GM18498 (cell line): ENCODE measurements at regions not wholly inside any gene's neighbourhood (a gene's known extent, or its start where the extent isn't known, plus 50 kb on each side); places are given as distances from the start of the nearest gene placed in this dataset.
"Not testable (repeated sequence)": the region's sequence is repeated elsewhere in the genome, so short reads cannot be mapped to it uniquely, and the experiment has no call there.

Experiments used
- ATAC-seq: cut with Tn5 transposase; IDR thresholded peaks from one replicate; pipeline ENCODE4 v1.9.1; 2021; ENCODE audit warnings: mild to moderate bottlenecking, moderate library complexity; ENCODE audit not compliant: unreplicated experiment

- ATAC-seq, result no peak
These were observed 789.5 kb downstream of the DHX35 start for GRCh38 chr20:39751557-39752137.

- no peak for ATAC-seq
These were observed 783.2 kb downstream of the DHX35 start for GRCh38 chr20:39745380-39745779.

- no peak for ATAC-seq
These were observed 776.5 kb downstream of the DHX35 start for GRCh38 chr20:39738651-39739050.

- no peak for ATAC-seq
These were observed 774.5 kb downstream of the DHX35 start for GRCh38 chr20:39736434-39737327.

GRCh38 chr20:39725513-39725912 is 763.4 kb downstream of the DHX35 start:
- ATAC-seq, result not testable (repeated sequence)

- no peak for ATAC-seq
These were observed 757.1 kb downstream of the DHX35 start for GRCh38 chr20:39719293-39719692.

GRCh38 chr20:39717936-39718335 is 755.8 kb downstream of the DHX35 start:
- ATAC-seq, result no peak

GRCh38 chr20:39716796-39717341 is 754.7 kb downstream of the DHX35 start:
- ATAC-seq, result no peak

- no peak for ATAC-seq
These were observed 751.1 kb downstream of the DHX35 start for GRCh38 chr20:39713076-39713840.

GRCh38 chr20:39706184-39706663 is 744.1 kb downstream of the DHX35 start:
- no peak for ATAC-seq

- ATAC-seq, result no peak
These were observed 742.9 kb downstream of the DHX35 start for GRCh38 chr20:39705032-39705431.

- not testable (repeated sequence) for ATAC-seq
These were observed 741.2 kb downstream of the DHX35 start for GRCh38 chr20:39703357-39703756.

GRCh38 chr20:39702701-39703349 is 740.7 kb downstream of the DHX35 start:
- ATAC-seq, result no peak

GRCh38 chr20:39700528-39700927 is 738.4 kb downstream of the DHX35 start:
- ATAC-seq, result no peak

- no peak for ATAC-seq
These were observed 737.1 kb downstream of the DHX35 start for GRCh38 chr20:39699166-39699725.

GRCh38 chr20:39698752-39699151 is 736.6 kb downstream of the DHX35 start:
- ATAC-seq, result no peak

- ATAC-seq, result no peak
These were observed 729.2 kb downstream of the DHX35 start for GRCh38 chr20:39691151-39691862.

- ATAC-seq, result no peak
These were observed 714.8 kb downstream of the DHX35 start for GRCh38 chr20:39676857-39677391.

GRCh38 chr20:39676241-39676640 is 714.1 kb downstream of the DHX35 start:
- ATAC-seq, result no peak
